ENCODE measurements at regions not wholly inside any gene's neighbourhood (a gene's known extent, or its start where the extent isn't known, plus 50 kb on each side); places are given as distances from the start of the nearest gene placed in this dataset.

DNA sequence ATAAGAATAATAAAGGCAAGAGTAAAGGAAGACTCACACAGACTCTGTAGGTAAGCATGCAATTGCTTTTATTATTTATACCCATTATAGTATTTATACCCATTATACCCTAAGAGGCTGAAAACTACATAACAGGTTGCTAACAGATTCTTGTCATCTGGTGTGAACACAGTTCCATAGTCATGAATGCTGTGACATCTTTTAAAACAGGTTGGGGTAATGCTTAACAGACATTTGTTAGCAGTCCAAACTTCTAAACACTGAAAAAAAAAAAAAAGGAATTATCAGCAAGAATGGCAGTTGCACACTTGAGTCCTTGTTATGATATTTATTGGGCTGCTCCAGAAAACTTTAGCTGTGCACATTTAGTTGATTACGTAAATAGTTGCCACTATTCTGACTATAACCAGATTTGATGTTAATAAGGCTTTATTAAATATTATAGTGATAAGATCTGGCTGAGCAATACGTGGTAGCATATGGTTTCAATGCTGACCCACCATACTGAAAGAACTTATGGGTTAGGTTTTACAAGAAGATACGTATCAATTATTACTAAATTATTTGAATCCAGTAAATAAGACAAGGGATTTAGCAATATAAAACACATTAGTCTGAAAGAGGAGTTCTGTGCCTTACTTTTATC, 888.8 kb downstream of the LRRTM4 start:
- H3K9me3 Mint-ChIP-seq = no peaks in the 10 kb centered on the region
- H3K27ac Mint-ChIP-seq = no peak overlapping the region
- H3K36me3 Mint-ChIP-seq = no peaks in the 10 kb centered on the region
- DNase-seq = no peak
- no peaks in the 10 kb centered on the region for H3K27me3 Mint-ChIP-seq
- H3K4me3 Mint-ChIP-seq = no peak overlapping the region
- H3K4me1 Mint-ChIP-seq = no peaks in the 10 kb centered on the region

DNA sequence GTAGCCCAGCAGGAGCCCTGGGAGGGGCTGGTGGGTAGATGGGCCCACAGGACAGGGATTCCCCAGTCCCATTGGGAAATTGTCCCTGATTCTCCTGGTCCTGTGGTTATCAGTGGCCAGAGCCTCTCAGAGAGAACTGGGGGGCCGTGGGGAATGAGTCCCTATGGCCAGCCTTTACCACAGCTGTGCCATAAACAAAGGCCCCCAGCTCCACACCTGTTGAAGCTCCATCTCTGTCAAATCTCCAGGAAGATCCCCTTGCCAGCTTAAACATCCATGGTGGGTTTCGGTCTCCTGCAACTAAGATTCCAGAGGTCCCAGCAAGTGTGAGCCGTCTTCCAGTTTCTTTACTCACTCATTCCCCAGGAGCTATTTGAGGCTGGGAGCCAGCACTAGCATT, 897.1 kb downstream of the LRRTM4 start:
- Mint-ChIP-seq H3K27ac (no peak overlapping the region), H3K9me3 (peaks cover 6% of the 10 kb centered on the region), H3K4me1 (no peaks in the 10 kb centered on the region), H3K36me3 (no peaks in the 10 kb centered on the region), H3K4me3 (no peak overlapping the region), H3K27me3 (no peaks in the 10 kb centered on the region)
- DNase-seq = no peak

DNA sequence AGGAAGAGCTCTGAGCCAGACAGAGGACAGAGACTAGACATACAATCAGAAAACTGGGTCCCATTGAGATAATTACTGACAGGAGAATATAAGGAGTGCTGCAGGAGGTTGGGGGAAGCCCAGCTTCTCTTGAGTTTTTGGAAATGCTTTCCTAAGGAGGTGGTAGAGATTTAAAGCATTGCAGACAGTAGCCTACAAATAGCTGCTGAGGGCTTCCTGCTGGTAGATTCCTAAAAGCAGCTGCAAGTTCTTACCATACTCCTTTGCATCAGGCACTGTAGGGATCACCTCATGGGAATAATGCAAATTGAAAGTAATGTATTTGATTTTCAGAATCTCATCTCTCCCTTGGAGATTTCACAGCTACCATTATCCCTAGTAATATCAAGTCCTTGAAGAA, 902.6 kb upstream of the GCFC2 start:
- DNase-seq = no peak
- Mint-ChIP-seq H3K9me3 (peaks cover 3% of the 10 kb centered on the region), H3K4me1 (no peaks in the 10 kb centered on the region), H3K36me3 (no peaks in the 10 kb centered on the region), H3K27ac (no peak overlapping the region), H3K27me3 (no peaks in the 10 kb centered on the region), H3K4me3 (no peak overlapping the region)

DNA sequence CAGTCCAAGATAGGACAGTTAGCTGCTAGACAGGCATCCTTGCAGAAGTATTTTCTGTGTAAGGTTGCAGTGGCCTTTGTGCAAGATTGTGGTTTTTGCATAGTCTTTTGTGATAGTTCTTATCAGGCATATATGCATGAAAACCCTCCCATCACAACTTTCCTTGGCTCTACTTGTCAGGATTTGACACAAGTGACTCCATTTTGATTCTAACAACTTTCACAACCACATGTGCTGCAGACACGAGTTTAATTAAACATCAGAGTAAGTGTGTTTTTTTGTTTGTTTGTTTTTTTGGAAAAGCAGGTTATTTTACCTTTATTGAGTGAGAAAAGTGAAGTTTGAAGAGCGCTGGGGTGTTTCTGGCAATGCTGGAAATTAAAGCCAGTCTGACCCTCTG, 902.0 kb upstream of the GCFC2 start:
- DNase-seq = no peak
- Mint-ChIP-seq H3K9me3 (peaks cover 3% of the 10 kb centered on the region), H3K36me3 (no peaks in the 10 kb centered on the region), H3K4me3 (no peak overlapping the region), H3K27ac (no peak overlapping the region), H3K4me1 (no peaks in the 10 kb centered on the region), H3K27me3 (no peaks in the 10 kb centered on the region)

DNA sequence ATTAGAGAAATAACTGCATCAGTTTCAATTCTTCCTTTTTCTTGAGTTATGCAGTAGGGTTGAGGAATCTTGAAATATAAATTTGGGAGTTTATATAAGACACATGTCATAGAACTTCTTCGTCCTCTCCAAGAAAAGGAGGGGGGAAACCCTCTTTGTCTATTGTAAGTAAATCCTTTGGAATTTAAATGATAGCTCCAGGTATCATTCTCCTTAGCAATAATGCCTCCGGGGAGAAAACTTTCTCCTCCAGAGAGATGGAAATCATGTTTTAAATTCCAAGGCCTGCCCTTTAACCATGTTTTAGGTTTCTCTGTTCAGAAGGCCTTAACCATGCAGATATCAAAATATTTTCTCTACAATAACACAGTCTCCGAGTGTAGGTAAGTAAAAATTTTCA, 899.7 kb upstream of the GCFC2 start:
- H3K4me3 Mint-ChIP-seq = no peak overlapping the region
- no peak for DNase-seq
- peaks cover 3% of the 10 kb centered on the region for H3K9me3 Mint-ChIP-seq
- no peak overlapping the region for H3K27ac Mint-ChIP-seq
- no peaks in the 10 kb centered on the region for H3K27me3 Mint-ChIP-seq
- no peaks in the 10 kb centered on the region for H3K36me3 Mint-ChIP-seq
- no peaks in the 10 kb centered on the region for H3K4me1 Mint-ChIP-seq

DNA sequence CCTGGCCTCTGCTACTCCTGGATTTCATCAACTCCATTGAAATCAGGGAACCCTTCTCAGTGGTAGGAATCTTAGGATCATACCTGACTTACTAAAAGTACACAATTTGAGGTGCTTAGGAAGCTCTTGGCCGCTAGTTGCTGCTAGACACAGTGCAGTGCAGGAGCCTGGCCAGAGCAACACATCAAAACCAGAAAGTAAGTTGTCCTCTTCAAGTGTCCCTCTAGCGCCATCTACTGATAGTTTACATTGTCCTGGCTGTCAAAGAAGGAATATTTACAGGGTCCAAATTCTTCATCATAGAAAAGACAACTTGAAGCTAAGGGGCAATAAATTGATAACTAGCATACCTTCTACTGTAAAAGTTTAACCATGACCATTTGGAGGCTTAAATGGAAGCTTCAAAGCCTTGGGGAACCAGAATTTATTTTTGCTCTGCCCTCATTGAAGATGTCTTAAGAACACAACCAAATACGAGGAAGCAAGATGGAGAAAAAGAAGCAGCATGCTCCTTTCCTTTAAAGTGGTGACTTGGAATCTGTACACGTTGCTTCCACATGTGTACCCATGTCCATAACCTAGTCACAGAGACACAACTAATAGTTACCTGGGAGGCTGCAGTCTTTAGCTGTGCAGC, 889.1 kb upstream of the GCFC2 start:
- peak; percentile 2 for DNase-seq

DNA sequence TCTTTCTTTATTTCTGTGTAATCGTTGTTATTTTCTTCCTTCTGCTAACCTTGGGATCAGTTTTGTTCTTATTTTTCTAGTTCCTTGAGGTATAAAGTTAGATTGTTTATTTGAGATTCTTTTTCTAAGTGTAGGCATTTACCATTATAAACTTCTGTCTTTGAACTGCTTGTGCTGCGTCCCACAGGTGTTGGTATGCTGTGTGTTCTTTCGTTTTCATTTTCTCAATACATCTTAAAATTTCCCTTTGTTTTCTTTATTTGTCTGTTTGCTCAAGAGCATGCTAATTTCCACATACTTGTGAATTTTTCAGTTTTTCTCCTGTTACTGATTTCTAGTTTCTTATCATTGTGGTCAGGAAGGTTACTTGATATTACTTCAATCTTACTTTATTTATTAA, 873.8 kb upstream of the GCFC2 start:
- Mint-ChIP-seq H3K36me3 (no peaks in the 10 kb centered on the region), H3K27me3 (no peaks in the 10 kb centered on the region), H3K27ac (no peak overlapping the region), H3K4me3 (no peak overlapping the region), H3K4me1 (no peaks in the 10 kb centered on the region), H3K9me3 (peaks cover 12% of the 10 kb centered on the region)
- no peak for DNase-seq

More for the DNA sequence above, 889.1 kb upstream of the GCFC2 start:
- Mint-ChIP-seq H3K4me1 (no peaks in the 10 kb centered on the region), H3K36me3 (no peaks in the 10 kb centered on the region), H3K9me3 (peaks cover 1% of the 10 kb centered on the region), H3K4me3 (no peak overlapping the region), H3K27me3 (no peaks in the 10 kb centered on the region), H3K27ac (no peak overlapping the region)

DNA sequence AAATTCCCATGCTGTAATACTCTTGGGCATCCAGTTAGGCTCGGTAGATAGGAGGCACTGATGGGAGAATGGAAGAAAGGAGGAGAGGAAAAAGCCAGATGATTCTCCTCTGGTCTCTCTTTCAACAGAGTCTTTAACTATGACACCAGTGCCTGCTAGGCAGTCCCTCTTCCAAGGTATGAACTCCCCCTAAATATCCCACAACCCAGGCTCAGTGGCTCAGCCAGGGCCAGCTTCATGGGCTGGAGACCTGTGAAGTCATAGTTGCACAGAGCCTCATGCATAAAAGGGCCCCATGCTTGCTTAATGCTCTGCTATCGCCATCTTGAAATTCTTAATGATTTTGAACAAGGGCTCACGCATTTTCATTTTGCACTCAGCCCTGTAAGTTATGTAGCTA, 869.2 kb upstream of the GCFC2 start:
- Mint-ChIP-seq H3K36me3 (no peaks in the 10 kb centered on the region), H3K4me1 (no peaks in the 10 kb centered on the region), H3K4me3 (no peak overlapping the region), H3K27ac (no peak overlapping the region), H3K9me3 (peaks cover 14% of the 10 kb centered on the region), H3K27me3 (no peaks in the 10 kb centered on the region)
- no peak for DNase-seq

DNA sequence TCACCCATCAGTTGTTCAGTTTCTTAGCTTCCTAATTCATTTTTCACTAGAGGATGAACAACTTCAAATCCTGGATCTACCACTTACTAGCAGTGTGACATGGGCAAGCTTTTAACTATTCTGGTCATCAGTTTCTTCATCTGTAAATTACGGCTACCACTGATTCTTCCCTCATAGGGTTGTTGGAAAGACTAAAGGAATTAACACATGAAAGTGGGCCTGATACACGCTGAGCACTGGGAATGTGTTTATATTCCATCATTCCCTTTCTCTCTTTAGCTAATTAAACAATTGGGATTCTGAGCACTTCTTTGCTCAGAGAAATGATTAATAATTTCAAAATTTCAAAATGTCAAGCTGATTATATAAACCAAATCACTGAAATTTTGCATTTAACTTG, 862.3 kb upstream of the GCFC2 start:
- Mint-ChIP-seq H3K4me3 (no peak overlapping the region), H3K27ac (no peak overlapping the region), H3K36me3 (no peaks in the 10 kb centered on the region), H3K27me3 (no peaks in the 10 kb centered on the region), H3K9me3 (no peaks in the 10 kb centered on the region), H3K4me1 (no peaks in the 10 kb centered on the region)
- DNase-seq = no peak

DNA sequence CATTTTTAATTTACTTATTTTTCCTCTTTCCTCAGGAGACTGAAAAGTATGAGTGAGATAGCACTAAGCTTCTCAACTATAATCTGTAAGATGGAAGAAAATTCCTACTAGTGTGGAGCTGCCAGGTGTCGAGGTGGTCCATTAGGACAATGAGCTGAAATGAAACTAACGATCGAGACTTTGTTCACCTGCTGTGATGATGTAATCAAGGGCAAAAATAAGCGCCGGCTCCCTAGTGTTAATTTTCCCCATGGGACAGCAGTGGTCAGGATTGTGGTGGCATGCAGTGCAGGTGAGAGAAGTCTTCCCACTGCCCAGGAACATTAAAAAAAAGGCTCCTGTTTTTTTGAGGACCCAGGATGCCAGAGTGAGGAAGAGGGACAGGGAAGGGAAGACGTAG, 859.1 kb upstream of the GCFC2 start:
- Mint-ChIP-seq H3K27ac (no peak overlapping the region), H3K27me3 (no peaks in the 10 kb centered on the region), H3K9me3 (no peaks in the 10 kb centered on the region), H3K4me1 (no peaks in the 10 kb centered on the region), H3K36me3 (no peaks in the 10 kb centered on the region), H3K4me3 (no peak overlapping the region)
- DNase-seq = no peak

DNA sequence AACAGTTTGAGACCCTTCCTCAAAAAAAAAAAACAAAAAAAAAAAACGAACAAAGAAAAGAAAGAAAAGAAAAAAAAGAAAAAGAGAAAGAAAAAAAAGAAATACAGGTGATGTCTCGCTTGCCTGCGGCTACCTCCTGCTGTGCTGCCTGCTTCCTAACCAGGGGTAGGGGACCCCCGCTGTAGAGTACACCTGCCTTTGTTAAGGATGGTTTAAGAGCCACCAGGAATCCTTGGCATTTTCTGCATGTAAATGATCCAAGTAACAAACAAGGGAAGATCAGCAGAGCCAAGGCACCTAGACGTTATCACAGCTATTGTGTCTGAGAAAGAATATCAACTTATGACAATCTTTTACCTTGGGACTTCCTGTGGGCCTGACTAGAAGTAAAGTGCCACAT, 856.8 kb upstream of the GCFC2 start:
- Mint-ChIP-seq H3K36me3 (no peaks in the 10 kb centered on the region), H3K27me3 (no peaks in the 10 kb centered on the region), H3K4me1 (no peaks in the 10 kb centered on the region), H3K4me3 (no peak overlapping the region), H3K9me3 (no peaks in the 10 kb centered on the region), H3K27ac (no peak overlapping the region)
- no peak for DNase-seq

DNA sequence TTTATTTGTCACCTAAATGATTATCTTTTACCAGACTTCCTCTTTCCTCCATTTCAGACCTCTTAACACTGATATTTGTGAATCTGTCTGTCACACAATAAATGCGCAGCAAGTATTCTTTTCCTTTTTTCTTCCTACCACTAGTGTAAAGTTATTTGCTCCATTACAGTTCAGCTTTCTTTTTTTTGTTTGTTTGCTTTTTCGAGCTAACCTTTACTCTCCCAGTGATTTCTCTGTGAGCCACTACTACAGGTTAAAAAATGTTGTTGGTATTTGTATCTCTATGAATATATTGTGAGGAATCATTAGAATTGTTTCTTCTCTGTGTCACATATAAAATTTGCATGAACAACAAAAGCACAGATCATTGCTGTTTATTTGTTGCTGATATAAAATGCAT, 854.0 kb upstream of the GCFC2 start:
- Mint-ChIP-seq H3K4me3 (no peak overlapping the region), H3K27me3 (no peaks in the 10 kb centered on the region), H3K4me1 (no peaks in the 10 kb centered on the region), H3K27ac (no peak overlapping the region), H3K36me3 (no peaks in the 10 kb centered on the region), H3K9me3 (no peaks in the 10 kb centered on the region)
- DNase-seq = no peak

DNA sequence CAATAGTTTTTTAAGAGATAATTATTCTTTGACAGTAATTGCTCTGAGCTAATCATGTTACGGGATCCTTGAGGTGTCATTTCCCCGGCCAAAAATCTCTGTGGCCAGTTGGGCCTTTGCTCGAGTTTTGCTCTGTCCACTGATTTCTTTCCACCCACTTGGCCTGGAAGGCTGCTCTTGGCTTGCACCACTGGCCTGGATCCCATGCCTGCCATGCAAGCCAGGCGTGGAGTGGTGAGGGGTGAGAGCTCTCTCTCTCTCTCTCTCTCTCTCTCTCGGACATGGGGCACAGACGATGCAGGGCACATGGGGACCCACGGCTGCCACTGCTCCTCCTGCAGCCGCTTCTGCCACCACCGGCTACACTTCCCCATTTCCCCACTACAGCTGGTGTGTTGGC, 853.0 kb upstream of the GCFC2 start:
- no peak for DNase-seq
- H3K36me3 Mint-ChIP-seq = no peaks in the 10 kb centered on the region
- no peaks in the 10 kb centered on the region for H3K4me1 Mint-ChIP-seq
- H3K27me3 Mint-ChIP-seq = no peaks in the 10 kb centered on the region
- H3K4me3 Mint-ChIP-seq = no peak overlapping the region
- H3K27ac Mint-ChIP-seq = no peak overlapping the region
- no peaks in the 10 kb centered on the region for H3K9me3 Mint-ChIP-seq

DNA sequence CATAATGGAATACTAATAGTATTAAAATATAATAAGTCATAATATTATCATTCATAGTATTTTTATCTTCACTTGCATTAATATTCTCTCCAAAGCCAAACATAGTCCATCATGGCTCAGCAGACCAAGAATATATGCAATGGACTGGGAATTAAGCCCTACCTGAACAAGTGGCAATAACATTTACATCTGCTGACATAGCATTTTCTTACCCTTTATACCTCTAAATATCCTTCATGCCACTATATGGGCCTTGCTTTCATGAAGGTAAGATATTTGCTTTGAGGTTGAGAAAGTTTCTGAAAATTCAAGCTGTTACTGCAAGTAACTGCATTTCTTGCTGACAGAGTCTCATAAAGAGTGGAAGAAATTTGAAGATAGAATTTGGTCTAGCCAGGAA, 847.4 kb upstream of the GCFC2 start:
- Mint-ChIP-seq H3K4me3 (no peak overlapping the region), H3K9me3 (peaks cover 3% of the 10 kb centered on the region), H3K27ac (no peak overlapping the region), H3K27me3 (no peaks in the 10 kb centered on the region), H3K36me3 (no peaks in the 10 kb centered on the region), H3K4me1 (no peaks in the 10 kb centered on the region)
- no peak for DNase-seq

DNA sequence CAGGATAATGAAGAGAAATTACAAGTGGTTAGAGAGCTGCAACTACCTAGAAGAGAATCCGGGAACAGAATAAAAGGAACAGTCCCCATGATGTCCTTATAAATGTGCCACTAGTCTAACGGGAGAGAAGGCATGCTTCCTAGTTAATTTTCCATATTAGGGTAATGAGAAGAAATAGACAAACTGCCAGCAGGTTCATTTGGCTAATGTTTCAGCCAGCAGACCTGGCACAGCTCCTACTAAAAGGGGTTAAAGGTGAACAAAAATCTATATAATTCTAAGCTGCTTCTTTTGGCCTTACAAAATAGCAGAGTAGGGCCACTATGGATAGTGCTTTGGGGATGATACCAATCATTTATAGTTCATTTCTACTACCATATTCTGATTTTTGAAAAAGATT, 845.3 kb upstream of the GCFC2 start:
- no peak overlapping the region for H3K27ac Mint-ChIP-seq
- DNase-seq = no peak
- H3K36me3 Mint-ChIP-seq = no peaks in the 10 kb centered on the region
- no peaks in the 10 kb centered on the region for H3K27me3 Mint-ChIP-seq
- H3K4me1 Mint-ChIP-seq = no peaks in the 10 kb centered on the region
- no peak overlapping the region for H3K4me3 Mint-ChIP-seq
- H3K9me3 Mint-ChIP-seq = peaks cover 4% of the 10 kb centered on the region

DNA sequence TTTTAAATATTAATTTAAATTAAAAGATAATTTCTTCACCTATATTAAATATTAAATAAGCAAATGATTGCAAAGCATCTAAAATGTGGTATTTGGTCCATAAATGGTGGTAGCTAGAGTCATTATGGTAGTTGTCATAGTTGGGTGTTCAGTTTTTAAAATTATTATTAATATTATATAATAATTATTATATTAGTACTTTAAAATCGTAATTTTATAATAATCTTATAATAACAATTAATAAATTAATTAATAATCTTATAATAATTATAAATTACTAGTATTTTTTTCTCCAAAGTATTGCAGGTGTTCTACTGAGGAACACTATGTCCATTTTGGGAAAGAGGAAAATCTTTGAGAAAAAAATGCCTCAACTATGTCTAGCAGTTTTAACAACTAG, 835.5 kb upstream of the GCFC2 start:
- no peaks in the 10 kb centered on the region for H3K27me3 Mint-ChIP-seq
- H3K9me3 Mint-ChIP-seq = peaks cover 5% of the 10 kb centered on the region
- no peak overlapping the region for H3K27ac Mint-ChIP-seq

More for the DNA sequence above, 835.5 kb upstream of the GCFC2 start:
- DNase-seq = no peak
- no peaks in the 10 kb centered on the region for H3K4me1 Mint-ChIP-seq
- H3K36me3 Mint-ChIP-seq = no peaks in the 10 kb centered on the region
- H3K4me3 Mint-ChIP-seq = no peak overlapping the region

Data from activated naive CD8-positive, alpha-beta T cell treated with anti-CD3 and anti-CD28 coated beads for 36 hours (primary cell).